ENCODE measurements at regions not wholly inside any gene's neighbourhood (a gene's known extent, or its start where the extent isn't known, plus 50 kb on each side); places are given as distances from the start of the nearest gene placed in this dataset.

DNA sequence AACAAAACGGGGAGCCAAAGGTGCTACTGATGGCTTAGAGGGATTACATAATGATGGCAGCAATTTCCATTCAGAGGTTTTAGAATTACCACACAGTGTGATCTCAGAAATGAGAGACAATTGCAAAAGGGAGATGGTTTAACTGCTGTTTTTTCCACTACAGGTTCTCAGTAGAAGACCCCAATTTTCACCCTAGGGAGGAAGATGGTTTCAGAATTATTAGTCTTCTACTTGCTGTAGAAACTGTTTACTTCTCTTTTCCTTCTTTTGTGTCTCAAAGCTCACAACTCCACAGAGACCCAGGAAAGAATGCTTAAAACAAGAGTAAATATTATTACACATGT is 226.5 kb downstream of the INHBA start:
- DNase-seq (ENCODE audit: extremely low spot score, insufficient read length, low read depth) (no peak), FAIRE-seq (no peak)

GRCh38 chr7:41475801-41476459 is 227.0 kb downstream of the INHBA start:
- no peak for DNase-seq (ENCODE audit: extremely low spot score, insufficient read length, low read depth)
- FAIRE-seq: no peak

DNA sequence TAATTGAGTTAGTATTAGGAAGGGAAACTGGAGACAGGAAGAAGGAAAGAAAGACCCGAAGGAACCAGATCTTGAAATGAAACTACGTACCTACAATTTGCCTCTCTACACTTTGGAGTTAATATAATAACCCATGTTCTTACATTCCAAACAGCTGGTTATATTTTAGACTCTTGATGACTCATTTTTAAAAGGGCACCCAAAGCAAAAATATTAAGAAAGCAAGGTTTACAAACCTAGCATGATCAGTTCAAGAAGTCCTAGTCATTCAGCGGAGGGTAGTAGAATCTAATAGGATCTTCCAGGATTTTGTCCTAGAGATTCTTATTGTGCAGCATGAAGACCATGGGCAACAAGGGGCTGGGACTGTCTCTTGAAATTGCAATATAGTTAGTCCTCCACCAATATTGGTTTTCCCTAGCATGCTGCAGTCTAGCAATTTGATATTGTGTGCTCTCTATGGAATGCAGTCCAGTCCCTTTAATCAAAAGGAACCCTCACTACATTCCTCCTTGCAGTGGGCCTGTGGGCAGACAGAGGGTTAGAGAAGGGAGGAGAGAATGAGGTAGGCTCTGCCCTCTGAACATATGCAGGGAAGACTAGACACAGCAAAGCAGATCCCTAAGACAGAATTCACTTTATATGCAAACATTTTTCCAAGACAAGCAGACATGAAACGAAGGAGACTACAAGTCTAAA is 230.3 kb downstream of the INHBA start:
- DNase-seq (ENCODE audit: extremely low spot score, insufficient read length, low read depth) (no peak), FAIRE-seq (no peak)

GRCh38 chr7:41470081-41470480 is 232.8 kb downstream of the INHBA start:
- FAIRE-seq (no peak), DNase-seq (ENCODE audit: extremely low spot score, insufficient read length, low read depth) (no peak)

- FAIRE-seq (no peak), DNase-seq (ENCODE audit: extremely low spot score, insufficient read length, low read depth) (no peak)
These were observed 235.3 kb downstream of the INHBA start for GRCh38 chr7:41467596-41467995.

GRCh38 chr7:41466760-41467384 is 236.0 kb downstream of the INHBA start:
- FAIRE-seq: peak; percentile 12
- no peak for DNase-seq (ENCODE audit: extremely low spot score, insufficient read length, low read depth)

- FAIRE-seq: no peak
These were observed 237.3 kb downstream of the INHBA start for GRCh38 chr7:41465571-41465970.

GRCh38 chr7:41463770-41464470 is 239.0 kb downstream of the INHBA start:
- no peak for FAIRE-seq
- no peak for DNase-seq (ENCODE audit: extremely low spot score, insufficient read length, low read depth)

More at GRCh38 chr7:41465571-41465970, 237.3 kb downstream of the INHBA start:
- no peak for DNase-seq (ENCODE audit: extremely low spot score, insufficient read length, low read depth)

DNA sequence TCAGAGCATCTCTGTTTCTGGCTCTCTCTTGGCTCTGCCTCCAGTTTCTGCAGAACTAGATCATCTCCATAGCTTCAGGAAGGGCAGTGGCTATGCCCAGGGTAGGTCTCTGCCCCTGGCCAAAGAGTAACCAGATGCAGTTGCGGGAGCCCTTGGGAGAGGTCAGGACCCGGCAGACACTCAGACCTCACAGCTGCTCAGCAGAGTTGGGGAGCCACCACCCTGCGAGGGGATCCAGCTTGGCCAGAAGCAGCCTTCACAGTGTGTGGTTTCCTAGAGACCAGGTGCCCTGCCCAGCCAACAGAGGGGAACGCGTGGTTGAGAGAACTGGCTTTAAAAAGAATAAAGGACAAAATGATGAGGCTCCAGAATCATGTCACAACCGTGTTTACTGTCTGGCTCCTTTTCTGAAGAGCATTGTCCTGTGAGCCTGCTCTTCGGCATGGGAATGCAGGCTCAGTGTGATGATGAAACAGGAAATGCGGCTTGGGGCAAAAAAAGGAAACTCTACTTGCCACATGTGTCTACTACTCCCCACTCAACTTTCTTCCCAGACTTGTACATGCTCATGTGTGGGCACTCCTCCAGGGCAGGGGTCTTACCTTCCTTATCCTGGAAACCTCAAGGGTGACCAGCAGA is 243.1 kb downstream of the INHBA start:
- no peak for FAIRE-seq
- no peak for DNase-seq (ENCODE audit: extremely low spot score, insufficient read length, low read depth)

DNA sequence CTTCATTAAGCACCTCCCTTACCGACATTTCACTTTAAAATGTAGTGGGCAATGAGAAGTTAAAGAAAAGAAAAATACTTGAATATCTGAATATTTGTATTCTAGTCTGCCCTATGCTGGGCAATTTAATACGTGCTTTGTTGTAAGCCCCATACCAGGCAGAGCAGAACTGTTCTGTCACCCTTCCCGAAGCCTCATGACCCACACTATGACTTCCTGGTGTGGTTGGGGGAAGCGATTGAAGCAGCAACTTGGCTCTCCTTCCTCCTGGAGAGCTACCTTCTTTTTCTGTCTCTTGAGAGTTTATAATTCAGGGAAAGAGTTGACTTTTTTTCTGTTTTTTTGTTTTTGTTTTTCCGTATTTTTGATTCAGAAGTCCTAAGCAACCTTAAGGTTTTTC is 243.7 kb downstream of the INHBA start:
- no peak for DNase-seq (ENCODE audit: extremely low spot score, insufficient read length, low read depth)
- no peak for FAIRE-seq

DNA sequence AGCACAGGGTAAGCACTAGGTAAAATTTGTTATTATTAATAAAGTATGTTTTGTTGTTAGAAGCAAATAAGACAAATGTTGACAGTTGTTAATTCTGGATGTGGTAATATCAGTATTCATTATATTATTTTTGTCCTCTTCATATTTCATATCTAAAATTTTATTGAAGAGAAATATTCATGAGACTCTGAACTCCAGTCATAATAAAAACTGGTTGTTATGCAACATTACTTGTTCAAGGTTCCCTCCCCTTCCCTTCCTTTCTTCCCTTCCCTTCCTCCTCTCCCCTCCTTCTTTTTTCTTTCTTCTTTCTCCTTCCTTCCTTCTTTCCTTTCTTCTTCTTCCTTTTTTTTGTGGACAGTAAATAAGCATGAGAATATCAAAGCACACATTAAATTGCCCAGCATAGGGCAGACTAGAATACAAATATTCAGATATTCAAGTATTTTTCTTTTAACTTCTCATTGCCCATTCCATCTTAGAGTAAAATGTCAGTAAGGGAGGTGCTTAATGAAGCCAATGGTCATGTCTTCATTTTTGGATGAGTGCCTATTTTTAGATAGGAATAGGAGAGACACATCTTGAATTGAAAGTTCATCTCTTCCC is 245.0 kb downstream of the INHBA start:
- no peak for DNase-seq (ENCODE audit: extremely low spot score, insufficient read length, low read depth)
- FAIRE-seq: no peak

DNA sequence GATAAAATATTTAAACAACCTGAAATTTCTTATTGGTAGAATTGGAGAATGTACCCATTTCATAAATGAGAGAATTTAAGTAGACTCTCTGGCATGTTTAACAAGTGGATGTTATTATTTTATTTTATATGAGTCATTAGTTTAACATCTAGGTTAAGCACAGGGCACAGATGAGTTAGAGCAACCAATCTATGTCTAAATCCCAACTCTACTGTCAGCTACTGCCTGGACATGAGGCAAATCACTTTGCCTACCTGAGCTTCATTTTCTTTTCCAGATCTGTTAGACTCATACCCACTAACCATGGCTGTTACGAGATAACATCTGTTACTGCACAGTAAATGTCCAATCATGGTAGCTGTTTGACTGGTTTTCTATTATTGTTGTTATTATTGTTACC is 251.1 kb downstream of the INHBA start:
- no peak for DNase-seq (ENCODE audit: extremely low spot score, insufficient read length, low read depth)
- no peak for FAIRE-seq

GRCh38 chr7:41449694-41450093 is 253.2 kb downstream of the INHBA start:
- DNase-seq (ENCODE audit: extremely low spot score, insufficient read length, low read depth) (no peak), FAIRE-seq (no peak)

DNA sequence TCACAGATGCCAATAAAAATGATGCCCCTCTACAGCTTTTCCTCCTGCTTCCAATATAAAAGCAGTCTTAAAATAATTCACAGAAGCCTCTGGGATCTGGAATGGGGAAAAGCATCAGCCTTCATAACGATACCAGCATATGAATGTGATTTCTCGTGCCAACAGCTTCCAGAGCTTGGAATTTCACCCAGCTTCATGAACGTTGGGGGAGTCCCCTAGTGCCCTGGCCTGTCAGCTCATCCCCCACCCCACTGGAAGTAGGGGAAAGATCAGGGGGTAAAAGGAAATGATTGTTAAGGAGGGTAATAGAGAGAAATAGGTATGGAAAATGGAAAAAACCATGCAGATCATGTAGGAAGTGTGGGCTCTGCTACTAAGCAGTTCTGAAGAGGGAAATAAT is 253.6 kb downstream of the INHBA start:
- no peak for DNase-seq (ENCODE audit: extremely low spot score, insufficient read length, low read depth)
- no peak for FAIRE-seq

GRCh38 chr7:41448104-41448503 is 254.8 kb downstream of the INHBA start:
- FAIRE-seq (no peak), DNase-seq (ENCODE audit: extremely low spot score, insufficient read length, low read depth) (no peak)

DNA sequence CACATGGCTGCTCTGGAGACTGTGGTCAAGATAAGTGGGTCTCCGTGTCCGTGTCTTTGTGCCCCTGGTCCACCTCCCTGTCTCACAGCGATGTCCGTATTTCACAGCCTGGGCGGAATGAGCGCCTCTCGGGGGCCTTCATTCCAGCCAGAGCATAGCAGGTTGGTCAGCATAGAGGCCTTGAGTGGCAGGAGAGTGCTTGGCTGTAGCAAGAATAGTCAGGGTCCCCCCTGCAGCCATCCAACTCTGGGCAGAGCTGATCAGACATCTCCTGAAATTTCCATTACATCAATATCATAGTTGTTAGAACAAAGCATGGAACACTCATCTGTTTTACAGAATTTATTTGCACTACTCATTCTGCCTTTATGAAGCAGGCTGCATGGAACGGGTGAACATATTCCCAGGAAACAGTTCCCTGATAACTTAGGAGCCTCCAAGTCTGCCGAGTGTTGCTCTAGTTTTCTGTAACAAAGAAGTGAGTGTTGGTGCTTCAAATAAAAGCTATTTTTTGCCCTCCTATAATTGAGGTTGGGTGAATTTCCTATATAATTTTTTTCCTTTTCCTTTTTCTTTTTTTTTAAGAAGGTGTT is 255.3 kb downstream of the INHBA start:
- DNase-seq (ENCODE audit: extremely low spot score, insufficient read length, low read depth) (no peak), FAIRE-seq (no peak)

GRCh38 chr7:41446606-41447449 is 256.1 kb downstream of the INHBA start:
- FAIRE-seq (no peak), DNase-seq (ENCODE audit: extremely low spot score, insufficient read length, low read depth) (no peak)

DNA sequence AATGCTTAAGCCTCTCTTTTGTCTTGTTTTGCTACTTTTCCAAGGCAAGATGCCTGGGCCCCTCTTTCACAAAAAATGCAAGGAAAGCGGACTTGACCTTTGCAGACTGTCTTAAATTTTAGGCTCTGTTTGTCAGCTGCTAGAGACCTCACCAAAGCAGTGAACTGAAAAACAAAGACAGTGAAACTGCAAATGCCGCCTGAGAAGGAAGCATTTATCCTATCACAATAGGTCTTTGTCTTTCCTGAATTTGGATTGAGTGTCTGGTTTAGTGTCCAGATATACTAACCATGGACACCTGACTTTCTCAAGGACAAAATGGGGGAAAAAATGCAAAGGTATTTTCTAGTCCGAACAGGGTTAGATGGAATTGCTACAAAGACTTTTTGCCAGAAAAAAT is 256.9 kb downstream of the INHBA start:
- FAIRE-seq: no peak

GRCh38 chr7:41445432-41445831 is 257.5 kb downstream of the INHBA start:
- no peak for FAIRE-seq

More for the DNA sequence above, 256.9 kb downstream of the INHBA start:
- DNase-seq (ENCODE audit: extremely low spot score, insufficient read length, low read depth): no peak

More at GRCh38 chr7:41445432-41445831, 257.5 kb downstream of the INHBA start:
- no peak for DNase-seq (ENCODE audit: extremely low spot score, insufficient read length, low read depth)

Data from GM18507 (cell line).